Endometrium (tissue), 2 donors: ENCODE measurements at regions not wholly inside any gene's neighbourhood (a gene's known extent, or its start where the extent isn't known, plus 50 kb on each side); places are given as distances from the start of the nearest gene placed in this dataset.

Source experiments
- FAIRE-seq: peaks from 2 replicates; lab custom pipeline; 2012; peaks lifted over from hg19 to GRCh38; lab: Jason Lieb, UNC
- donor health status: control.
- donor health status: control.

DNA sequence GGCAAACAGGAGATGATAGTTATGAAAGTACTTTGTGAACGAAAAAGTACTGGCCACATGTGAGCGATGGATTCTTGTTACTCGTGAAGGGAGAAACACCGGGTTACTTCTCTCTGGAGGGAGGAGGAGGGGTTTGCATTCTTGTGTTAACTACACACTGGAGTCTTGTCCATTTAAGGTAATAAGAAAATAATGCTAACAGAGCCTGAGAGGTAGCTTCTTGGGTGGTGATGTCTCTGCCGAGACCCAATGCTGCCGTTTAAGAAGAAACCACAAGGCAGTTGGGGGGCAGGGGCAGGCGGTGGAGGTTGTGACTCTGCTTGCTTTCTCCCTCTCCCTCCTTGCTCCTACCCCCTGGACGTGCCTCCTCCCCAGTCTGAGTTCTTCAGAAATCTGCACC is 100.9 kb upstream of the ROPN1 start:
- no peak for FAIRE-seq

GRCh38 chr3:124094496-124094895 is 102.6 kb upstream of the ROPN1 start:
- FAIRE-seq = no peak

- no peak for FAIRE-seq
Measured at GRCh38 chr3:124097362-124098131, 105.6 kb upstream of the ROPN1 start.

DNA sequence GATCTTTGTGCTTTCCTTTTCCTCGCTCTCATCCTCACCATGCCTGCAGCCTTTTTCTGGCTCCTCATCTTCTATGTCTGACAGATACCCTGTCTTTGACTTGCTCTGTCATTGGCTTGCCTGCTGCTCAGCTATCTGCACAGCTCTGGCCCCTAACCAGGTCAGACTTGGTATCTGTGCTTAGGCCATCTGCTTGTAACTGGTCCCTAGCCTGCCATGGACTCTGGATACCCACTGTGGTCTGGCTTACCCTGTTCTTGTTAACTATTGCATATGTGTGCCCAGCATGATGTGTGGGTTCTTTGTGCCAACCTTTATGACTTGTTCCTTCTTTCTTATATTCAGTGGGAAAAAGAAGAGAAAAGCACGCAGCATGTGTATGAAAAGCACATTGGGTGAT is 109.7 kb upstream of the ROPN1 start:
- no peak for FAIRE-seq

GRCh38 chr3:124107104-124107890 is 115.4 kb upstream of the ROPN1 start:
- no peak for FAIRE-seq

DNA sequence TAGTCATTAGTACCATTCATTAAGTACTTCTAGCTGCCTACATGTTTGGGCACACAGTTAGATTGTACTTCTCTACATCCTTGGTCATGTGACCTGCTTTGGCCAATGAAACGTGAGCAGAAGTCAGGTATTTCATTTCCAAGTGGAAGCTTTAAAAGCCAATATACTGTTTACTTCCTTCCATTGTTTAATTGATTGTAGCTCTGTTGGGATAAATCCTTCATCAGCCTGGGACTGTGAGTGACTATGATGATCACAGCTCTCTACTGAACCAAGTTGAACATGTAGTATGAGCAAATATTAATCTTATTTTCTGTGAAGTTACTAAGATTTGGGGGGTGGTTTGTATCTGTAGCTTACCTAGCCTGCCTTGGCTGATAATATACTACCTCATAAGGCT is 116.5 kb upstream of the ROPN1 start:
- no peak for FAIRE-seq

- FAIRE-seq = no peak
Measured at GRCh38 chr3:124113485-124113884, 121.6 kb upstream of the ROPN1 start.

DNA sequence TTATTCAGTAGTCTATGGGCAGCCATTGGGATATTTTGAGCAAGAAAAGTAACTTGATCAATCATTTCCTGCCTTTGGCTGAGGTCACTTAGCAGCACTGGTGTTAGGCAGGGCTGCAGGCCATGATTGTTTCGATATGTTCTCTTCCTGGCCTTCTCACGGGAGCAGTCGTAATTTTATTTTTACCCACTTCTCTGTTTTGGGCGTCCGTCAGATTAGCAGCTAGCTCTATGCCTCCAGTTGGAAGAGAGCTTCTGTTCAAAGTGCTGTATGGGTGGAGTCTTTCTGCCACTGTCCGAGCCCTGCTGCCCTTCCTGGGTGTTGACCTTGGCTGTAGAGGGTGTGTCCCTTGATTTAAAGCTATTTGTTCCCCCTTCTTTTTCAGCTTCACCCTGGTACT is 123.4 kb upstream of the ROPN1 start:
- no peak for FAIRE-seq

GRCh38 chr3:124115956-124116355 is 124.0 kb upstream of the ROPN1 start:
- no peak for FAIRE-seq

GRCh38 chr3:124116906-124117305 is 125.0 kb upstream of the ROPN1 start:
- FAIRE-seq = no peak

- no peak for FAIRE-seq
Measured at GRCh38 chr3:124117486-124117885, 125.6 kb upstream of the ROPN1 start.

- no peak for FAIRE-seq
Measured at GRCh38 chr3:124118397-124118796, 126.5 kb upstream of the ROPN1 start.

DNA sequence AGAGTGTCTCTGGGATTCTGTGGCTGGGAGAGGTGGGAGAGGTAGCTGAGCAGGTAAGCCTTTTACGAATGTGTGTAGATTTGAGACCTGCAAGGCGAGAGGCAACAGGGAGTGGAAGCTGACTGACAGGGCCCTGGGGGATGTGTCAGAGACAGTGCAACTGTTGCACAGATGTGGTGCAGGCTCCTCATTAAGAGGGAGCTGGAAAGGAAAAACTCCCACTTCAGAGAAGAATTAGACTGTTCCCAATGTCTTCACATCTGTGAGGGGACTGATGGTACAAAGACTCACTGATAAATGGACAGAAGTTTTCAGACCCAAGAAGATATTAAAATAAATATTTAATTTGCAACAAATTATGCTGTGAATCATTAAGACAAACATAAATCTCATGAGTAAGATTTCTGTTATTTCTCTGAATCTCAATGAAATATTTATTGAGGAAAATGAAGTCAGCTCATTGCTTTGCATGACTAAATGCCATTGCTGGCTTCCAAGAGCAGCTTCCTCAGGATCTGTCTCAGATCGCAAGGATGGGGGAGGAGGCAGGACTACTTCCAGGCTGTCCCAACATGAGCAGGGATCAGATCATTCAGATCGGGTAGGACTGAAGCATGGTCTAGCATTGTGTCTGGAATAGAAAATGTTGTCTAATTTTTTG is 127.3 kb upstream of the ROPN1 start:
- FAIRE-seq = peak; percentile 31

DNA sequence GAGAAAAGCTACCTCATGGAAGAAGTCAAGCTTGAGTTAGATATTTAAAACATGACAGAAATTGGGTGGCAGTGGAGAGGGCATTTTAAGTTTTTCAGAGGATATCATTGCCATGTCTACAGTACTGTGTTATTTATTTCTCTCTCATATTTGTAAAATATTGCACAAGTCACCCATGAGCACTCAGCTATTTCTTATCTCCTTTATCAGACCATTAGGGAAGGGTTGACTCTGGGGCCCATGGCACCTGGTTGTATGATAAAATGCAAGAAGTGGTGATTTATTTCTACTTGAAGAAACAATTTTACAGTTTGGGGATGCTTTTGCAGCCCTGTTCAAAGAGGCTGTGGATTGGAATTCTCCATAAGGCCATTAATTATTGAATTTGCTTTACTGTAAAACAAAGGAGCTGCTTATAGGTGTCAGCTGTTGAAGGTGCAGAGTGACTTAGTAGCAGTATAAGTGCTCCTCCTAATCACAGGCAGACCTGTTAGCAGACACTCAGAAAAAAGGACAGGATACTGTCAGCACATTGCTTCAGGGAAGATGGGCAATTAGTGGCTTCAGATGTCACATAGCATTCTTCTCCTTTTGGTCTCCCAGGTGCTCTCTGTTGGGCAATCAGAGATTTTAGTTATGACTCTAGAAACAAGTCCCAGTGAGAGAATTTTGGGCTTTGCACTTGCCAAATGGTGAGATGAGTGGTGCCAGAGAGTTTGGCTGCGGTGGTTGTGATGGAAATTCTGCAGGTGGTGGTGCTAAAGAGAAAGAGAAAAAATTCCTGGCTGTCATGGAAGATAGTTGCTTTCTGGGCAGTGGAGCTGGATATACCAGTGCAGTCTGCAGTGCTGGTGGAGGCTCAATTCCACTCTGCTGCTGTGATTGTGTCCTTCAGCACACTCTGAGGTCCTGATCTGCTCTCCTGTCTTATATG is 129.7 kb upstream of the ROPN1 start:
- no peak for FAIRE-seq

- no peak for FAIRE-seq
Measured at GRCh38 chr3:124125315-124125714, 133.4 kb upstream of the ROPN1 start.

DNA sequence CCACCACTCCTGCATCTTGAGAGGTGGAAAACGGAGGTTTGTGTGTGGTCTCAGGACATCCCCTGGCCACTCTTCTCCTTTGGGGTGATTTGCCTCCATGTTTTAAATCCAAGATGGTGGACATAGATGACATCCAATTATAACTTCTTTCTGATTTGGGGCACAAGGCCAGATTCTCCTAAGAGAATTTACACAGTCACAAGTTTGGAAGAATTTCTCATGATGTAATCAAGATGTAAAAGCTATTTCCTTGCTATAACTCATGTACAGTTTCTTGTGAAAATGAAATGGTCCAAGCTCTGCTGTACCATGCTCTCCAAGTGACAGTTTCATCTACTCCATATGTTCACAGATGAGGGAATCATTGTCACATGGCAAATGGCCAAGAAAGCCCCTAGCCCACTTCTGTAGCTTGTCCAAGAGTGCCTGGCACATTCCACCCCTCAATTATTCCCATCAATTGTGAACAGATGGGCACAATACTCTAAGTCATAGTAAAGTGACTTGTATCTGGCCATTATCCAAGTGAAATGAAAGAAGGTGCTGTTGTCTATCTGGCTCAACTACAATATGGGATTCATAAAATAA is 134.6 kb upstream of the ROPN1 start:
- FAIRE-seq = no peak

DNA sequence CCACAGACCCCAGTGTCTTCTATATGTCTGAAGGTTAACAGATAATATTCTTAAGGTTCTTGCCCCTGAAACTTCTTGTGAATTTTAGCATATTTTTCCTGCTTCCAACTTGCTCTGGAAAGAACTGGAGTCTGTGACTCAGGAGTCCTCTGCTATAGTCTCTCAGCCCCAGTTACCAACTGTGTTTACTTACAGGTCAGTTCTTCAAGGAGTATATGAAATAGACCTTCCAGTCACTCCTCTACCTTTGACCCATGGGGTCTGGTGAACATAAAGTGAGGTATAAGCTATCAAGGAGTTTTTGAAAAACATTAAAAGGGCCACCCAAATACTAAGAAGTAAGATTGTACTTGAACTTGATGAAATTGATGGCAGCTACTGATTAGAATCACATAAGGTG is 139.2 kb upstream of the ROPN1 start:
- no peak for FAIRE-seq

DNA sequence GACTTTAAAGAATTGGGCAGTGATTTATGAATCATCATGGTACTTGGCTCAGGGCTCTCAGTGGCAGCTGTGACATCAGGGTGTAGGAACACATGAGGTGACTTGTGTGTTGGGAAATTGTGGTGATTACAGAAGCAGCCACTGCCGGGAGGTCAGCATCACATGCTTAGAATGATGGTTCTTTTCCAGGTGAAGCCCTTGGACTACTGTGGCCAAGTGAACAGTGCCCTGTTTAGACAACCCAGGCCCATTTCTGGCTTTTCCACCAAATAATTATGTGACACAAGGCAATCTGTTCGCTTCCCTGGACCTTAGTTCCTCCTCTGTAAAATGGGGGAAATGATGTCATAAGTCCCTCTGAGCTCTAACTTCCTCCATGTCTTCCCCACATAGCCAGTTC is 139.7 kb upstream of the ROPN1 start:
- no peak for FAIRE-seq

DNA sequence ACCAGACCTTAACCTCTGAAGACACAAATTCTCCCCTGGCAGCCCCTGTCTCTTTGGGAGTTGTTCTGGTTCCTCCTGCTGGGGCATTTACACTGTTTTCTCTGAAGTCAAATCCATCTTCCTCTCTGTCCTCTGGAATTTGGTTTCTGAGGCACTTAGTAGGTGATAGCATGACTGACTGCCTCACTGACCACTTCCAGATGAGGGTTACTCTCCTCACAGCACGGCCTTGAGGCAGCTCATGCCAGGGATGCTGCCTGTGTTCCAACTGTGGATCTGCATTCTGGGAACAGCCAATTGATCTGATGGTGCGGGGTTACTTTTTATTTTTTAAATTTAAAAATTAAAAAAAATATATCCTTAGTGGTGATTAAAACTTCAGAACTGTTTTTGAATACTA is 140.9 kb upstream of the ROPN1 start:
- FAIRE-seq = no peak

- no peak for FAIRE-seq
Measured at GRCh38 chr3:124133366-124133940, 141.5 kb upstream of the ROPN1 start.

DNA sequence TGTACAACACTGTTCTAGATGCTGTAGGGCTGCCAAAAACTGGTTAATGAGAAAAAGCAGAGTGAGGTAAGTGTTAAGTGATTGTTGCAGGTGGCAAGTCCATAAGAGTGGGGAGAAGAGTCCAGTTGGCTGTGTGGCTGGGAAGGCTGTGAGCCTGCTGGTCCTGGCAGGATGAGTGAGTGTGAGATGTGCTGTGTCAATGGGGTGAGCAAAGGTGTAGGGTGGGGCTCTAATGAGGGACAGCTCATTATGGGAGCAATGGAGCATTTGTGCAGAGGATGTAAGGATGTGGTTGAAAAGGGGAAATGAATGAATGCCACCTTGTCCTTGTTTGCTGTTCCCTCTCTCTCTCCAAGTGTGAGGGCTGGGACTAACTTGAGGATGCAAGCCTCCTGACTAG is 145.3 kb upstream of the ROPN1 start:
- no peak for FAIRE-seq
